HG03135 (cell line): ENCODE measurements at regions not wholly inside any gene's neighbourhood (a gene's known extent, or its start where the extent isn't known, plus 50 kb on each side); places are given as distances from the start of the nearest gene placed in this dataset.
"Not testable (repeated sequence)": the region's sequence is repeated elsewhere in the genome, so short reads cannot be mapped to it uniquely, and the experiment has no call there.

Source experiments
- ATAC-seq: cut with Tn5 transposase; IDR thresholded peaks from one replicate; pipeline ENCODE4 v1.9.1; 2021; ENCODE audit warnings: mild to moderate bottlenecking, moderate library complexity; ENCODE audit not compliant: unreplicated experiment

GRCh38 chr20:22106308-22106938, 401.0 kb downstream of the PAX1 start:
- no peak for ATAC-seq

GRCh38 chr20:22101606-22102005, 396.1 kb downstream of the PAX1 start:
- ATAC-seq = no peak

- no peak for ATAC-seq
These were observed 395.2 kb downstream of the PAX1 start for GRCh38 chr20:22100686-22101085.

- no peak for ATAC-seq
These were observed 393.9 kb downstream of the PAX1 start for GRCh38 chr20:22099348-22099747.

- ATAC-seq = no peak
These were observed 393.0 kb downstream of the PAX1 start for GRCh38 chr20:22098511-22098910.

- no peak for ATAC-seq
These were observed 387.7 kb downstream of the PAX1 start for GRCh38 chr20:22093122-22093521.

- ATAC-seq = no peak
These were observed 383.4 kb downstream of the PAX1 start for GRCh38 chr20:22088882-22089281.

- no peak for ATAC-seq
These were observed 375.5 kb downstream of the PAX1 start for GRCh38 chr20:22080985-22081384.

GRCh38 chr20:22074635-22075034, 369.2 kb downstream of the PAX1 start:
- no peak for ATAC-seq

- no peak for ATAC-seq
These were observed 366.4 kb downstream of the PAX1 start for GRCh38 chr20:22071841-22072240.

- no peak for ATAC-seq
These were observed 365.2 kb downstream of the PAX1 start for GRCh38 chr20:22070610-22071058.

- no peak for ATAC-seq
These were observed 358.3 kb downstream of the PAX1 start for GRCh38 chr20:22063753-22064152.

GRCh38 chr20:22062874-22063273, 357.4 kb downstream of the PAX1 start:
- ATAC-seq = no peak

- no peak for ATAC-seq
These were observed 355.1 kb downstream of the PAX1 start for GRCh38 chr20:22060610-22061009.

- no peak for ATAC-seq
These were observed 353.3 kb downstream of the PAX1 start for GRCh38 chr20:22058746-22059145.

- no peak for ATAC-seq
These were observed 350.5 kb downstream of the PAX1 start for GRCh38 chr20:22055981-22056380.

- no peak for ATAC-seq
These were observed 346.7 kb downstream of the PAX1 start for GRCh38 chr20:22052025-22052650.

GRCh38 chr20:22045956-22046507, 340.6 kb downstream of the PAX1 start:
- ATAC-seq = not testable (repeated sequence)

GRCh38 chr20:22027423-22027822, 322.0 kb downstream of the PAX1 start:
- ATAC-seq = no peak

GRCh38 chr20:22020201-22020600, 314.7 kb downstream of the PAX1 start:
- no peak for ATAC-seq

GRCh38 chr20:22008456-22008855, 303.0 kb downstream of the PAX1 start:
- ATAC-seq = no peak

- ATAC-seq = no peak
These were observed 300.8 kb downstream of the PAX1 start for GRCh38 chr20:22006306-22006705.
